WTC11 (cell line): ENCODE measurements at regions not wholly inside any gene's neighbourhood (a gene's known extent, or its start where the extent isn't known, plus 50 kb on each side); places are given as distances from the start of the nearest gene placed in this dataset.

ENCODE experiments used
- ATAC-seq: fragments of 200-7000 bp; cut with Tn5 transposase; 2 replicates; pipeline ENCODE4 v1.10.0; 2021; ENCODE audit warnings: mild to moderate bottlenecking, moderate library complexity
- CTCF ChIA-PET: fragments of 300-600 bp; sonication (Branson Sonifier 250); formaldehyde crosslinking; loops from one replicate; lab custom pipeline; 2021; ENCODE audit warnings: antibody characterized with exemption; lab: Charles Lee
- POLR2A ChIA-PET: fragments of 350-600 bp; sonication (Branson Sonifier 250); formaldehyde crosslinking; loops from one replicate; lab custom pipeline; 2021; ENCODE audit warnings: antibody characterized with exemption; lab: Charles Lee
- DNase-seq: peaks from one replicate; pipeline ENCODE4 v3.0.0; 2021; ENCODE audit warnings: low spot score
- H3K27ac Mint-ChIP-seq: 2 replicates; pipeline ENCODE4 v1.8.0; 2021; ENCODE audit warnings: mixed read lengths
- H3K27me3 Mint-ChIP-seq: 2 replicates; pipeline ENCODE4 v1.8.0; 2021; ENCODE audit warnings: low read depth, mild to moderate bottlenecking, moderate library complexity, mixed read lengths
- H3K36me3 Mint-ChIP-seq: 2 replicates; pipeline ENCODE4 v1.8.0; 2021; ENCODE audit warnings: mixed read lengths
- H3K4me1 Mint-ChIP-seq: 2 replicates; pipeline ENCODE4 v1.8.0; 2022; ENCODE audit warnings: mixed read lengths
- H3K4me3 Mint-ChIP-seq: 2 replicates; pipeline ENCODE4 v1.8.0; 2021; ENCODE audit warnings: mild to moderate bottlenecking, moderate library complexity, mixed read lengths
- H3K9me3 Mint-ChIP-seq: 2 replicates; pipeline ENCODE4 v1.8.0; 2021; ENCODE audit warnings: mixed read lengths
- ARID4B ChIP-seq: sonication (generic); formaldehyde crosslinking; IDR thresholded peaks from 2 replicates; pipeline ENCODE4 v1.8.0; 2023; ENCODE audit warnings: missing genetic modification reagents, mild to moderate bottlenecking, borderline replicate concordance
- ELF4 ChIP-seq: sonication (generic); formaldehyde crosslinking; IDR thresholded peaks from 2 replicates; pipeline ENCODE4 v1.8.1; 2022; ENCODE audit warnings: low read depth, mild to moderate bottlenecking, moderate library complexity, missing genetic modification reagents
- ESRRA ChIP-seq: sonication (generic); formaldehyde crosslinking; IDR thresholded peaks from 2 replicates; pipeline ENCODE4 v1.8.1; 2022; ENCODE audit warnings: mild to moderate bottlenecking, missing genetic modification reagents, borderline replicate concordance
- FOXK1 ChIP-seq: sonication (generic); formaldehyde crosslinking; IDR thresholded peaks from 2 replicates; pipeline ENCODE4 v1.8.0; 2022; ENCODE audit warnings: mild to moderate bottlenecking, moderate library complexity, missing genetic modification reagents
- JAZF1 ChIP-seq: fragments of 250-450 bp; sonication (Bioruptor Pico); IDR thresholded peaks from 2 replicates; pipeline ENCODE4 v1.9.0; 2021; ENCODE audit warnings: moderate library complexity, mild to moderate bottlenecking, inconsistent platforms
- JUN ChIP-seq: sonication (generic); formaldehyde crosslinking; IDR thresholded peaks from 2 replicates; pipeline ENCODE4 v1.8.0; 2023; ENCODE audit warnings: mild to moderate bottlenecking, missing genetic modification reagents
- KAT7 ChIP-seq: sonication (generic); formaldehyde crosslinking; IDR thresholded peaks from 2 replicates; pipeline ENCODE4 v1.8.1; 2023; ENCODE audit warnings: missing genetic modification reagents, mild to moderate bottlenecking, borderline replicate concordance
- OVOL2 ChIP-seq: fragments of 250-450 bp; sonication (Bioruptor Pico); IDR thresholded peaks from 2 replicates; pipeline ENCODE4 v1.9.0; 2021; ENCODE audit warnings: mild to moderate bottlenecking, borderline replicate concordance
- PRRX2 ChIP-seq: fragments of 250-450 bp; sonication (Bioruptor Pico); IDR thresholded peaks from 2 replicates; pipeline ENCODE4 v1.8.0; 2021; ENCODE audit warnings: mild to moderate bottlenecking
- SP1 ChIP-seq: sonication (generic); formaldehyde crosslinking; conservative IDR thresholded peaks from 2 replicates; pipeline ENCODE4 v1.8.1; 2022; ENCODE audit warnings: missing genetic modification reagents
- ZNF219 ChIP-seq: sonication (generic); formaldehyde crosslinking; IDR thresholded peaks from 2 replicates; pipeline ENCODE4 v1.8.0; 2023; ENCODE audit warnings: missing genetic modification reagents, mild to moderate bottlenecking, borderline replicate concordance
- ZNF317 ChIP-seq: sonication (generic); formaldehyde crosslinking; IDR thresholded peaks from 2 replicates; pipeline ENCODE4 v1.8.1; 2023; ENCODE audit warnings: low read depth, mild to moderate bottlenecking, moderate library complexity, missing genetic modification reagents, borderline replicate concordance
- ZNF396 ChIP-seq: fragments of 250-450 bp; sonication (Bioruptor Pico); IDR thresholded peaks from 2 replicates; pipeline ENCODE4 v1.8.0; 2021; ENCODE audit warnings: mild to moderate bottlenecking, moderate library complexity, borderline replicate concordance
- ZNF423 ChIP-seq: fragments of 250-450 bp; sonication (Bioruptor Pico); IDR thresholded peaks from 2 replicates; pipeline ENCODE4 v2.1.2; 2022; ENCODE audit warnings: mild to moderate bottlenecking, moderate library complexity
- TF ChIP-seq, protein P1 (sequence below): sonication (generic); formaldehyde crosslinking; IDR thresholded peaks from 2 replicates; pipeline ENCODE4 v1.8.0; 2022; ENCODE audit warnings: mild to moderate bottlenecking, missing genetic modification reagents
- TF ChIP-seq, protein P2 (sequence below): fragments of 250-450 bp; sonication (Bioruptor Pico); IDR thresholded peaks from 2 replicates; pipeline ENCODE4 v1.9.0; 2021; ENCODE audit warnings: moderate library complexity, mild to moderate bottlenecking, inconsistent platforms, borderline replicate concordance
- TF ChIP-seq, protein P3 (sequence below): fragments of 200-600 bp; IDR thresholded peaks from 2 replicates; pipeline ENCODE4 v1.8.0; 2022; ENCODE audit warnings: antibody characterized with exemption
- TF ChIP-seq, protein P4 (sequence below): fragments of 250-450 bp; sonication (Bioruptor Pico); IDR thresholded peaks from 2 replicates; pipeline ENCODE4 v1.9.0; 2021; ENCODE audit warnings: mild to moderate bottlenecking

GRCh38 chr3:165568907-165569462, 268.2 kb downstream of the BCHE start:
- Mint-ChIP-seq H3K36me3 (no peaks in the 10 kb centered on the region), H3K27ac (no peak overlapping the region), H3K4me1 (no peaks in the 10 kb centered on the region), H3K4me3 (no peak overlapping the region), H3K9me3 (peaks cover 13% of the 10 kb centered on the region), H3K27me3 (no peaks in the 10 kb centered on the region)
- ChIA-PET CTCF (no interaction called here), POLR2A (no interaction called here)
- TF ChIP-seq SP1 (CRISPR knock-in tag) (no peak), KAT7 (CRISPR knock-in tag) (no peak), FOXK1 (no peak), JUN (CRISPR knock-in tag) (no peak), ZNF317 (no peak), ZNF423 (CRISPR knock-in tag) (no peak), ESRRA (CRISPR knock-in tag) (no peak), ARID4B (CRISPR knock-in tag) (no peak), PRRX2 (CRISPR knock-in tag) (no peak), JAZF1 (CRISPR knock-in tag) (no peak), ELF4 (CRISPR knock-in tag) (no peak), ZNF396 (no peak), ZNF219 (no peak), OVOL2 (CRISPR knock-in tag) (no peak)
- TF ChIP-seq, protein P1, sequence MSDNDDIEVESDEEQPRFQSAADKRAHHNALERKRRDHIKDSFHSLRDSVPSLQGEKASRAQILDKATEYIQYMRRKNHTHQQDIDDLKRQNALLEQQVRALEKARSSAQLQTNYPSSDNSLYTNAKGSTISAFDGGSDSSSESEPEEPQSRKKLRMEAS (CRISPR knock-in tag) = no peak
- TF ChIP-seq, protein P2, sequence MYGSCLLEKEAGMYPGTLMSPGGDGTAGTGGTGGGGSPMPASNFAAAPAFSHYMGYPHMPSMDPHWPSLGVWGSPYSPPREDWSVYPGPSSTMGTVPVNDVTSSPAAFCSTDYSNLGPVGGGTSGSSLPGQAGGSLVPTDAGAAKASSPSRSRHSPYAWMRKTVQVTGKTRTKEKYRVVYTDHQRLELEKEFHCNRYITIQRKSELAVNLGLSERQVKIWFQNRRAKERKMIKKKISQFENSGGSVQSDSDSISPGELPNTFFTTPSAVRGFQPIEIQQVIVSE = no peak
- TF ChIP-seq, protein P3, sequence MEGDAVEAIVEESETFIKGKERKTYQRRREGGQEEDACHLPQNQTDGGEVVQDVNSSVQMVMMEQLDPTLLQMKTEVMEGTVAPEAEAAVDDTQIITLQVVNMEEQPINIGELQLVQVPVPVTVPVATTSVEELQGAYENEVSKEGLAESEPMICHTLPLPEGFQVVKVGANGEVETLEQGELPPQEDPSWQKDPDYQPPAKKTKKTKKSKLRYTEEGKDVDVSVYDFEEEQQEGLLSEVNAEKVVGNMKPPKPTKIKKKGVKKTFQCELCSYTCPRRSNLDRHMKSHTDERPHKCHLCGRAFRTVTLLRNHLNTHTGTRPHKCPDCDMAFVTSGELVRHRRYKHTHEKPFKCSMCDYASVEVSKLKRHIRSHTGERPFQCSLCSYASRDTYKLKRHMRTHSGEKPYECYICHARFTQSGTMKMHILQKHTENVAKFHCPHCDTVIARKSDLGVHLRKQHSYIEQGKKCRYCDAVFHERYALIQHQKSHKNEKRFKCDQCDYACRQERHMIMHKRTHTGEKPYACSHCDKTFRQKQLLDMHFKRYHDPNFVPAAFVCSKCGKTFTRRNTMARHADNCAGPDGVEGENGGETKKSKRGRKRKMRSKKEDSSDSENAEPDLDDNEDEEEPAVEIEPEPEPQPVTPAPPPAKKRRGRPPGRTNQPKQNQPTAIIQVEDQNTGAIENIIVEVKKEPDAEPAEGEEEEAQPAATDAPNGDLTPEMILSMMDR = no peak
- TF ChIP-seq, protein P4, sequence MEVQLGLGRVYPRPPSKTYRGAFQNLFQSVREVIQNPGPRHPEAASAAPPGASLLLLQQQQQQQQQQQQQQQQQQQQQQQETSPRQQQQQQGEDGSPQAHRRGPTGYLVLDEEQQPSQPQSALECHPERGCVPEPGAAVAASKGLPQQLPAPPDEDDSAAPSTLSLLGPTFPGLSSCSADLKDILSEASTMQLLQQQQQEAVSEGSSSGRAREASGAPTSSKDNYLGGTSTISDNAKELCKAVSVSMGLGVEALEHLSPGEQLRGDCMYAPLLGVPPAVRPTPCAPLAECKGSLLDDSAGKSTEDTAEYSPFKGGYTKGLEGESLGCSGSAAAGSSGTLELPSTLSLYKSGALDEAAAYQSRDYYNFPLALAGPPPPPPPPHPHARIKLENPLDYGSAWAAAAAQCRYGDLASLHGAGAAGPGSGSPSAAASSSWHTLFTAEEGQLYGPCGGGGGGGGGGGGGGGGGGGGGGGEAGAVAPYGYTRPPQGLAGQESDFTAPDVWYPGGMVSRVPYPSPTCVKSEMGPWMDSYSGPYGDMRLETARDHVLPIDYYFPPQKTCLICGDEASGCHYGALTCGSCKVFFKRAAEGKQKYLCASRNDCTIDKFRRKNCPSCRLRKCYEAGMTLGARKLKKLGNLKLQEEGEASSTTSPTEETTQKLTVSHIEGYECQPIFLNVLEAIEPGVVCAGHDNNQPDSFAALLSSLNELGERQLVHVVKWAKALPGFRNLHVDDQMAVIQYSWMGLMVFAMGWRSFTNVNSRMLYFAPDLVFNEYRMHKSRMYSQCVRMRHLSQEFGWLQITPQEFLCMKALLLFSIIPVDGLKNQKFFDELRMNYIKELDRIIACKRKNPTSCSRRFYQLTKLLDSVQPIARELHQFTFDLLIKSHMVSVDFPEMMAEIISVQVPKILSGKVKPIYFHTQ = no peak
- no peak for ATAC-seq
- DNase-seq = no peak
